ENCODE measurements at regions not wholly inside any gene's neighbourhood (a gene's known extent, or its start where the extent isn't known, plus 50 kb on each side); places are given as distances from the start of the nearest gene placed in this dataset.
A peak's percentile ranks its signal among the peaks of the same experiment; 100 is the strongest.

DNA sequence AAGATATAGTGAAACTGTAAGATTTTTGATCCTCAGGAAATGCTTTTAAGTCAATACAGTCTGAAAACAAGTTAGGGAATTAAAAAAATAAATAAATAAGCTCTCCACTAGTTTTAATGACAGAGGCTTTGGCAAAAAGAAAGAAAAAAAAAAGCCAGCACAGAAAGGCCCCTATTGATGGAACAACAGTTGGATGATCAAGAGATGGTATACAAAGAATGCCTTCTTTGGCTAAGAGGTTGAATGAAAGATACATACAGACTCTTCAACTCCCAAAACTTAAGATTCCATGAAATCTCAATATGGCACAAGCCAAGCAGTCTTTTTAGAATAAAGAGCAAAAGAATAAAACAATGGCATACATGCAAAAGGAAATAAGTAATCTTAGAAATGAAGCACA is 64.0 kb upstream of the GALNT5 start:
- H3K9me3 ChIP-seq (ENCODE audit: low read length), result no peaks in the 10 kb centered on the region
- no peaks in the 10 kb centered on the region for H3K36me3 ChIP-seq (ENCODE audit: insufficient read depth, low read length)
- no peak overlapping the region for H2AFZ ChIP-seq (ENCODE audit: low read depth, low read length)

DNA sequence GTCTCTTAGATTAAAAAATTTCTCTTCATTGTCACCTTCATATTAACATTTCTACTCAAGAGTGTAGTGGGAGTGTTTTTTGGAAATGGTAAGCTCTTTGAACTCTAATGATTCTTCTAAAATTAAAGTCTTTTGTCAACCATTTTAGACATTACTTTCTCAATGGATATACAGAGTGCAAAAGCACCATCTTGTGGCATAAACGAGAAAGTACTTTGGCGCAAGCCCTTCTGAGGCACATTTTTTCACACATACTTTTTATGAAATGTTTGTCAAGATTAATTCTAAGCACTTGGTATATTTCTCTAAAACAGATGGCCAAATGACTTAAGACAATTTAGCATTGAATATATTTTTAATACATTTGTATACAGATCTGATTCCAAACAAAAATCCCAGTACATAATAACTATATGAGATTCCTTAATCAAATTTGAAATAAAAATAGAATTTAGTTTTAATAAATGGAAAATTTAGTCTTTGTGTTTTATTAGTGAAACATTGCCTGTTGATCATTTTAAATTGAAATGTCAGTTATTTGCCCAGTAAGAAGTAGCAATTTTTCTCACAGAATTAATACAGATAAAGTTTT is 63.3 kb upstream of the GALNT5 start:
- Histone ChIP-seq H3K9me3 (ENCODE audit: low read length) (no peaks in the 10 kb centered on the region), H3K9ac (ENCODE audit: low read length) (no peak overlapping the region), H3K27me3 (ENCODE audit: insufficient read depth, low read depth, low read length) (no peaks in the 10 kb centered on the region), H3K27ac (ENCODE audit: low read length) (no peak overlapping the region), H2AFZ (ENCODE audit: low read depth, low read length) (no peak overlapping the region), H3K4me2 (ENCODE audit: low read length) (no peak overlapping the region), H3K4me3 (ENCODE audit: low read length) (no peak overlapping the region), H3K36me3 (ENCODE audit: insufficient read depth, low read length) (no peaks in the 10 kb centered on the region), H3F3A (ENCODE audit: insufficient read depth, low read length, poor library complexity, severe bottlenecking) (no peaks in the 10 kb centered on the region), H3K79me2 (replicated peaks; ENCODE audit: insufficient read depth, low read length) (no peaks in the 10 kb centered on the region), H3K9me2 (ENCODE audit: insufficient read depth, low read length) (no peaks in the 10 kb centered on the region), H4K20me1 (ENCODE audit: insufficient read depth) (no peaks in the 10 kb centered on the region)
- TF ChIP-seq, protein P1, sequence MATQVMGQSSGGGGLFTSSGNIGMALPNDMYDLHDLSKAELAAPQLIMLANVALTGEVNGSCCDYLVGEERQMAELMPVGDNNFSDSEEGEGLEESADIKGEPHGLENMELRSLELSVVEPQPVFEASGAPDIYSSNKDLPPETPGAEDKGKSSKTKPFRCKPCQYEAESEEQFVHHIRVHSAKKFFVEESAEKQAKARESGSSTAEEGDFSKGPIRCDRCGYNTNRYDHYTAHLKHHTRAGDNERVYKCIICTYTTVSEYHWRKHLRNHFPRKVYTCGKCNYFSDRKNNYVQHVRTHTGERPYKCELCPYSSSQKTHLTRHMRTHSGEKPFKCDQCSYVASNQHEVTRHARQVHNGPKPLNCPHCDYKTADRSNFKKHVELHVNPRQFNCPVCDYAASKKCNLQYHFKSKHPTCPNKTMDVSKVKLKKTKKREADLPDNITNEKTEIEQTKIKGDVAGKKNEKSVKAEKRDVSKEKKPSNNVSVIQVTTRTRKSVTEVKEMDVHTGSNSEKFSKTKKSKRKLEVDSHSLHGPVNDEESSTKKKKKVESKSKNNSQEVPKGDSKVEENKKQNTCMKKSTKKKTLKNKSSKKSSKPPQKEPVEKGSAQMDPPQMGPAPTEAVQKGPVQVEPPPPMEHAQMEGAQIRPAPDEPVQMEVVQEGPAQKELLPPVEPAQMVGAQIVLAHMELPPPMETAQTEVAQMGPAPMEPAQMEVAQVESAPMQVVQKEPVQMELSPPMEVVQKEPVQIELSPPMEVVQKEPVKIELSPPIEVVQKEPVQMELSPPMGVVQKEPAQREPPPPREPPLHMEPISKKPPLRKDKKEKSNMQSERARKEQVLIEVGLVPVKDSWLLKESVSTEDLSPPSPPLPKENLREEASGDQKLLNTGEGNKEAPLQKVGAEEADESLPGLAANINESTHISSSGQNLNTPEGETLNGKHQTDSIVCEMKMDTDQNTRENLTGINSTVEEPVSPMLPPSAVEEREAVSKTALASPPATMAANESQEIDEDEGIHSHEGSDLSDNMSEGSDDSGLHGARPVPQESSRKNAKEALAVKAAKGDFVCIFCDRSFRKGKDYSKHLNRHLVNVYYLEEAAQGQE (IDR thresholded peaks at IDR 0.05; ENCODE audit: borderline replicate concordance), result no peak
- TF ChIP-seq EP300 (conservative IDR thresholded peaks at IDR 0.05; ENCODE audit: poor library complexity, severe bottlenecking) (no peak), SMC3 (conservative IDR thresholded peaks at IDR 0.05; ENCODE audit: poor library complexity) (peak; percentile 89), POLR2AphosphoS5 (IDR thresholded peaks at IDR 0.05) (no peak), TAF1 (IDR thresholded peaks at IDR 0.05; ENCODE audit: low read depth) (no peak), CTCF (IDR thresholded peaks at IDR 0.05; ENCODE audit: poor library complexity, severe bottlenecking) (peak; percentile 85), RAD21 (conservative IDR thresholded peaks at IDR 0.05) (peak; percentile 90)

More for the DNA sequence above, 64.0 kb upstream of the GALNT5 start:
- Histone ChIP-seq H3K4me3 (ENCODE audit: low read length) (no peak overlapping the region), H3K9ac (ENCODE audit: low read length) (no peak overlapping the region), H4K20me1 (ENCODE audit: insufficient read depth) (no peaks in the 10 kb centered on the region), H3F3A (ENCODE audit: insufficient read depth, low read length, poor library complexity, severe bottlenecking) (no peaks in the 10 kb centered on the region), H3K9me2 (ENCODE audit: insufficient read depth, low read length) (no peaks in the 10 kb centered on the region), H3K79me2 (replicated peaks; ENCODE audit: insufficient read depth, low read length) (no peaks in the 10 kb centered on the region), H3K4me2 (ENCODE audit: low read length) (no peak overlapping the region), H3K27me3 (ENCODE audit: insufficient read depth, low read depth, low read length) (no peaks in the 10 kb centered on the region), H3K27ac (ENCODE audit: low read length) (no peak overlapping the region)
- TF ChIP-seq SMC3 (conservative IDR thresholded peaks at IDR 0.05; ENCODE audit: poor library complexity) (no peak), EZH2 (IDR thresholded peaks at IDR 0.05; ENCODE audit: borderline replicate concordance, insufficient read depth, low read length, poor library complexity, severe bottlenecking) (no peak), MXI1 (conservative IDR thresholded peaks at IDR 0.05; ENCODE audit: poor library complexity, severe bottlenecking) (no peak), CTCF (IDR thresholded peaks at IDR 0.05; ENCODE audit: poor library complexity, severe bottlenecking) (no peak), RAD21 (conservative IDR thresholded peaks at IDR 0.05) (no peak), TAF1 (IDR thresholded peaks at IDR 0.05; ENCODE audit: low read depth) (no peak), EP300 (conservative IDR thresholded peaks at IDR 0.05; ENCODE audit: poor library complexity, severe bottlenecking) (no peak), POLR2AphosphoS5 (IDR thresholded peaks at IDR 0.05) (no peak)
- TF ChIP-seq, protein P1 (IDR thresholded peaks at IDR 0.05; ENCODE audit: borderline replicate concordance), result no peak
